K562 (cell line): ENCODE measurements at regions not wholly inside any gene's neighbourhood (a gene's known extent, or its start where the extent isn't known, plus 50 kb on each side); places are given as distances from the start of the nearest gene placed in this dataset.

ENCODE experiments used
- NFE2 ChIP-seq: IDR thresholded peaks from 2 replicates; pipeline ENCODE4 v1.6.1; 2014; ENCODE audit warnings: antibody characterized with exemption, low read depth
- TF ChIP-seq, protein P1 (sequence below): sonication (generic); formaldehyde crosslinking; IDR thresholded peaks from 2 replicates; pipeline ENCODE4 v1.8.0; 2023; ENCODE audit warnings: missing genetic modification reagents, mild to moderate bottlenecking, borderline replicate concordance

GRCh38 chr6:169865346-169866139 lies 114.1 kb downstream of the ERMARD start (continued):
- TF ChIP-seq, protein P1, sequence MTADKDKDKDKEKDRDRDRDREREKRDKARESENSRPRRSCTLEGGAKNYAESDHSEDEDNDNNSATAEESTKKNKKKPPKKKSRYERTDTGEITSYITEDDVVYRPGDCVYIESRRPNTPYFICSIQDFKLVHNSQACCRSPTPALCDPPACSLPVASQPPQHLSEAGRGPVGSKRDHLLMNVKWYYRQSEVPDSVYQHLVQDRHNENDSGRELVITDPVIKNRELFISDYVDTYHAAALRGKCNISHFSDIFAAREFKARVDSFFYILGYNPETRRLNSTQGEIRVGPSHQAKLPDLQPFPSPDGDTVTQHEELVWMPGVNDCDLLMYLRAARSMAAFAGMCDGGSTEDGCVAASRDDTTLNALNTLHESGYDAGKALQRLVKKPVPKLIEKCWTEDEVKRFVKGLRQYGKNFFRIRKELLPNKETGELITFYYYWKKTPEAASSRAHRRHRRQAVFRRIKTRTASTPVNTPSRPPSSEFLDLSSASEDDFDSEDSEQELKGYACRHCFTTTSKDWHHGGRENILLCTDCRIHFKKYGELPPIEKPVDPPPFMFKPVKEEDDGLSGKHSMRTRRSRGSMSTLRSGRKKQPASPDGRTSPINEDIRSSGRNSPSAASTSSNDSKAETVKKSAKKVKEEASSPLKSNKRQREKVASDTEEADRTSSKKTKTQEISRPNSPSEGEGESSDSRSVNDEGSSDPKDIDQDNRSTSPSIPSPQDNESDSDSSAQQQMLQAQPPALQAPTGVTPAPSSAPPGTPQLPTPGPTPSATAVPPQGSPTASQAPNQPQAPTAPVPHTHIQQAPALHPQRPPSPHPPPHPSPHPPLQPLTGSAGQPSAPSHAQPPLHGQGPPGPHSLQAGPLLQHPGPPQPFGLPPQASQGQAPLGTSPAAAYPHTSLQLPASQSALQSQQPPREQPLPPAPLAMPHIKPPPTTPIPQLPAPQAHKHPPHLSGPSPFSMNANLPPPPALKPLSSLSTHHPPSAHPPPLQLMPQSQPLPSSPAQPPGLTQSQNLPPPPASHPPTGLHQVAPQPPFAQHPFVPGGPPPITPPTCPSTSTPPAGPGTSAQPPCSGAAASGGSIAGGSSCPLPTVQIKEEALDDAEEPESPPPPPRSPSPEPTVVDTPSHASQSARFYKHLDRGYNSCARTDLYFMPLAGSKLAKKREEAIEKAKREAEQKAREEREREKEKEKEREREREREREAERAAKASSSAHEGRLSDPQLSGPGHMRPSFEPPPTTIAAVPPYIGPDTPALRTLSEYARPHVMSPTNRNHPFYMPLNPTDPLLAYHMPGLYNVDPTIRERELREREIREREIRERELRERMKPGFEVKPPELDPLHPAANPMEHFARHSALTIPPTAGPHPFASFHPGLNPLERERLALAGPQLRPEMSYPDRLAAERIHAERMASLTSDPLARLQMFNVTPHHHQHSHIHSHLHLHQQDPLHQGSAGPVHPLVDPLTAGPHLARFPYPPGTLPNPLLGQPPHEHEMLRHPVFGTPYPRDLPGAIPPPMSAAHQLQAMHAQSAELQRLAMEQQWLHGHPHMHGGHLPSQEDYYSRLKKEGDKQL (CRISPR knock-in tag) = no peak
- no peak for TF ChIP-seq NFE2
